Fibroblast of pulmonary artery (primary cell): ENCODE measurements at regions not wholly inside any gene's neighbourhood (a gene's known extent, or its start where the extent isn't known, plus 50 kb on each side); places are given as distances from the start of the nearest gene placed in this dataset.

Experiments
- DNase-seq: peaks from one replicate; pipeline ENCODE4 v3.0.0-alpha.2; 2010; ENCODE audit warnings: low read depth
- H3K4me3 ChIP-seq: replicated peaks from 2 replicates; pipeline ENCODE4 v1.5.1; 2011; ENCODE audit warnings: low read depth, mild to moderate bottlenecking, control low read depth, low read length, moderate library complexity
- CTCF ChIP-seq: IDR thresholded peaks from 2 replicates; pipeline ENCODE4 v1.5.1; 2011; ENCODE audit warnings: mild to moderate bottlenecking, control low read depth, low read length, inconsistent platforms; ENCODE audit errors: missing control alignments

- no peak for TF ChIP-seq CTCF
- no peak for DNase-seq
- H3K4me3 ChIP-seq: no peak overlapping the region
These were observed 534.8 kb downstream of the TCERG1L start for GRCh38 chr10:130776724-130777123.

GRCh38 chr10:130777507-130778165 lies 533.9 kb downstream of the TCERG1L start:
- no peak overlapping the region for H3K4me3 ChIP-seq
- TF ChIP-seq CTCF: no peak
- DNase-seq: no peak

- no peak for DNase-seq
- no peak overlapping the region for H3K4me3 ChIP-seq
- TF ChIP-seq CTCF: no peak
These were observed 533.4 kb downstream of the TCERG1L start for GRCh38 chr10:130778166-130778545.

GRCh38 chr10:130780763-130781162 lies 530.8 kb downstream of the TCERG1L start:
- no peak overlapping the region for H3K4me3 ChIP-seq
- no peak for TF ChIP-seq CTCF
- no peak for DNase-seq

- no peak for TF ChIP-seq CTCF
- no peak for DNase-seq
- H3K4me3 ChIP-seq: no peak overlapping the region
These were observed 530.3 kb downstream of the TCERG1L start for GRCh38 chr10:130781206-130781605.

- no peak for DNase-seq
- no peak overlapping the region for H3K4me3 ChIP-seq
- TF ChIP-seq CTCF: no peak
These were observed 529.9 kb downstream of the TCERG1L start for GRCh38 chr10:130781623-130782022.

- no peak for DNase-seq
- H3K4me3 ChIP-seq: no peak overlapping the region
- TF ChIP-seq CTCF: no peak
These were observed 529.1 kb downstream of the TCERG1L start for GRCh38 chr10:130782467-130782866.
